Neural progenitor cell (in vitro differentiated cells): ENCODE measurements at regions not wholly inside any gene's neighbourhood (a gene's known extent, or its start where the extent isn't known, plus 50 kb on each side); places are given as distances from the start of the nearest gene placed in this dataset.

Experiments used
- CTCF ChIP-seq: fragments of 200-600 bp; sonication (generic); IDR thresholded peaks from 2 replicates; pipeline ENCODE4 v1.5.1; 2017; ENCODE audit warnings: antibody characterized with exemption, mild to moderate bottlenecking
- EZH2 ChIP-seq: fragments of 200-600 bp; sonication (generic); IDR thresholded peaks from 2 replicates; pipeline ENCODE4 v1.6.1; 2017; ENCODE audit warnings: antibody characterized with exemption, mild to moderate bottlenecking, moderate library complexity
- EZH2phosphoT487 ChIP-seq: fragments of 200-600 bp; sonication (generic); IDR thresholded peaks from 2 replicates; pipeline ENCODE4 v1.6.1; 2017; ENCODE audit warnings: antibody characterized with exemption

- TF ChIP-seq CTCF (peak; percentile 64), EZH2phosphoT487 (no peak), EZH2 (no peak)
These were observed 955.2 kb upstream of the EYS start for GRCh38 chr6:66662196-66662595.
